HepG2 (cell line): ENCODE measurements at regions not wholly inside any gene's neighbourhood (a gene's known extent, or its start where the extent isn't known, plus 50 kb on each side); places are given as distances from the start of the nearest gene placed in this dataset.

Experiments used
- ATAC-seq: fragments of 200-7000 bp; cut with Tn5 transposase; 3 replicates; pipeline ENCODE4 v1.9.1; 2020; ENCODE audit warnings: mild to moderate bottlenecking, moderate library complexity
- BruUV-seq: library from RNA; stranded (reverse); fragments of 400-500 nt; replicated peaks from 2 replicates; lab custom pipeline; 2021; lab: Mats Ljungman, UMichigan
- CTCF ChIA-PET: fragments of 300-600 bp; formaldehyde crosslinking; extraction: SDS; loops from one replicate; lab custom pipeline; 2021; ENCODE audit warnings: low total read pairs, inconsistent platforms, low intra/inter-chr PET ratio; lab: Yijun Ruan, JAX
- POLR2A ChIA-PET: fragments of 350-600 bp; sonication (Branson Sonifier 250); formaldehyde crosslinking; loops from one replicate; lab custom pipeline; 2020; ENCODE audit warnings: antibody characterized with exemption, inconsistent platforms; lab: Yijun Ruan, JAX
- DNase-seq: peaks from one replicate; pipeline ENCODE4 v3.0.0-alpha.2; 2015; ENCODE audit warnings: low spot score
- FAIRE-seq: peaks from 3 replicates; lab custom pipeline; 2011; peaks lifted over from hg19 to GRCh38; lab: Jason Lieb, UNC
- H2AFZ ChIP-seq: one replicate; pipeline ENCODE4 v1.6.1; 2011; ENCODE audit warnings: low read length, inconsistent platforms
- H3K27ac ChIP-seq: fragments of 300-600 bp; 3 replicates; pipeline ENCODE4 v1.8.0; 2011; ENCODE audit warnings: mixed run types, mild to moderate bottlenecking, mixed read lengths, low read length, inconsistent platforms; ENCODE audit not compliant: insufficient read depth; ENCODE audit errors: extremely low read length
- H3K27me3 ChIP-seq, 2 experiments: fragments of 200-600 bp in 1 of 2; 2 replicates in 1 of 2; 3 replicates in 1 of 2; pipeline versions ENCODE4 v1.6.0 to v1.8.0; 2011; ENCODE audit warnings: low read length in 2 of 2, mild to moderate bottlenecking in 2 of 2, moderate library complexity in 2 of 2, inconsistent platforms in 1 of 2; ENCODE audit not compliant: insufficient read depth in 2 of 2, control insufficient read depth in 1 of 2
- H3K36me3 ChIP-seq, 2 experiments: fragments of 200-600 bp in 1 of 2; replicated peaks in 1 of 2; 2 replicates in 1 of 2; 3 replicates in 1 of 2; pipeline versions ENCODE4 v1.5.1 to v1.8.0; 2011; ENCODE audit warnings: low read length in 2 of 2, inconsistent platforms in 1 of 2; ENCODE audit not compliant: insufficient read depth in 2 of 2, control insufficient read depth in 1 of 2
- H3K4me1 ChIP-seq: 2 replicates; pipeline ENCODE4 v1.5.1; 2012; ENCODE audit warnings: low read length, inconsistent platforms; ENCODE audit not compliant: insufficient read depth
- H3K4me2 ChIP-seq: 2 replicates; pipeline ENCODE4 v1.6.0; 2011; ENCODE audit warnings: low read depth, low read length, inconsistent platforms
- H3K4me3 ChIP-seq, 3 experiments: fragments of 200-600 bp in 1 of 3; sonication (generic), shearing (Covaris generic) in 1 of 3; replicated peaks in 1 of 3; 2 replicates each; pipeline ENCODE4 v1.5.1; 2011 to 2016; ENCODE audit warnings: low read length in 3 of 3, inconsistent platforms in 2 of 3, low read depth in 2 of 3, mild to moderate bottlenecking in 2 of 3, control low read depth in 1 of 3, mixed read lengths in 1 of 3; ENCODE audit not compliant: insufficient read depth in 1 of 3
- H3K79me2 ChIP-seq: one replicate; pipeline ENCODE4 v1.6.1; 2011; ENCODE audit warnings: low read length, inconsistent platforms; ENCODE audit not compliant: insufficient read depth
- H3K9ac ChIP-seq: 2 replicates; pipeline ENCODE4 v1.6.0; 2011; ENCODE audit warnings: mild to moderate bottlenecking, low read depth, low read length, inconsistent platforms; ENCODE audit not compliant: insufficient read depth
- H3K9me3 ChIP-seq: 2 replicates; pipeline ENCODE4 v1.5.1; 2012; ENCODE audit warnings: mild to moderate bottlenecking, low read length
- H4K20me1 ChIP-seq: 2 replicates; pipeline ENCODE4 v1.6.0; 2011; ENCODE audit warnings: inconsistent platforms, mild to moderate bottlenecking, low read length, moderate library complexity; ENCODE audit not compliant: insufficient read depth
- CEBPB ChIP-seq: IDR thresholded peaks from 2 replicates; pipeline ENCODE4 v1.6.1; 2011; ENCODE audit warnings: low read depth, low read length, improper control_type of control experiment, borderline replicate concordance
- KIAA2018 ChIP-seq: sonication (generic); formaldehyde crosslinking; IDR thresholded peaks from 2 replicates; pipeline ENCODE4 v1.5.0; 2020; ENCODE audit warnings: mild to moderate bottlenecking, missing genetic modification reagents, borderline replicate concordance
- WGBS: methylation state at CpG from one replicate; pipeline ENCODE4 v1.1.6; 2017; ENCODE audit warnings: low lambda C conversion rate; 5-methylcytosine and 5-hydroxymethylcytosine counted together
- in situ Hi-C: cut with HindIII; loops from 2 replicates; pipeline ENCODE4 v1.10.0; 2017; ENCODE audit warnings: low pct_unique_long_range_greater_than_20kb; ENCODE audit not compliant: extremely low pct_ligation_motif_present
- intact Hi-C: fragments of 100-400 bp; cut with micrococcal nuclease; formaldehyde crosslinking; loops from one replicate; pipeline ENCODE4 v1.10.0; 2022; ENCODE audit not compliant: unreplicated experiment

DNA sequence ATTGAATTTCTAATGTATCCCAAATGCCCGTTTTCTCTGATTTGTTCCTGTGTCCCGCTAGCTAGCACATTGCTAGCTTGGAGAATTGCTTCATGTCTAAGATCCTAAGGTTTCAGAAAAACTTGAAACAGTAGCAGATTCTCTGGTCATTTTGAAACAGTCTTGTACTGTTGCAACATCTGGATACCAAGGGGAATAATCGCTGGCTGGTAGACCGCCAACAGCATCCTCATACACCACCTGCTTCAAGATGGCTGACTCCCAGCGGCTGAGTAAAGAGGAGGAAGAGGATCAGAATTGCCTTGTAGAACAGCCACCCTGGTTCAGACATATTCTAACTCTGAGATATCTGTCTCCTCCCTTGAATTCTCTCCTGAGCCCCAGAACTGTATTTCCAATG lies 226.7 kb upstream of the ELAC2 start:
- Histone ChIP-seq H3K4me2 (no peak overlapping the region), H2AFZ (no peak overlapping the region), H3K27ac (no peak overlapping the region), H3K36me3 (no peaks in the 10 kb centered on the region), H3K9me3 (no peaks in the 10 kb centered on the region), H3K79me2 (no peaks in the 10 kb centered on the region), H3K27me3 (no peaks in the 10 kb centered on the region), H3K9ac (no peak overlapping the region), H3K4me3 (no peak overlapping the region), H4K20me1 (no peaks in the 10 kb centered on the region), H3K4me1 (no peaks in the 10 kb centered on the region)
- DNase-seq (no peak), FAIRE-seq (no peak), ATAC-seq (no peak)
- WGBS, result 4% methylated on average over 5 of the region's 5 CpGs
- BruUV-seq, result no TSS peak
- in situ Hi-C loops, result no loop called here
- POLR2A ChIA-PET, result no interaction called here
- CTCF ChIA-PET, result no interaction called here
- TF ChIP-seq KIAA2018 (CRISPR knock-in tag) (no peak), CEBPB (peak; percentile 25; the same call in 1 of the 2 replicates)
- intact Hi-C loops, result no loop called here
